ENCODE measurements at regions not wholly inside any gene's neighbourhood (a gene's known extent, or its start where the extent isn't known, plus 50 kb on each side); places are given as distances from the start of the nearest gene placed in this dataset.

DNA sequence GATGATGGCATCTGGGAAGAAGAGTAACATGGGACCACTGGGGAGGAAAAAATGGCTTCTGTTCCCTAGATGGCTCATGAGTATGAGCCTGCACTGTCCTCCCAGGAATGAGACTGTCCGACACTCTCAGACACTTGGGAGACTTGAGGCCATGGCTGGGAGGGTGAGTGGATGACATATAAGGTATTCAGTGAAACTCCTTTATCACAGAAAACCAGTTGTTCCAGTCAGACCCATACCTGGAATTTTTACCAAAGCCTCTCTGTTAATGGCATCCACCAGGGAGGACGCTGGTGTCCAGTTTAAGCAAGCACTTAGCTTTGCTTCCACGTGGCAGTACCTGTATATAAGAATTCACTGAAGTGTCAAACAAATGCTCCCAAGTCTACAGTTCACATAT, 116.7 kb upstream of the C10orf90 start:
- DNase-seq: no peak

DNA sequence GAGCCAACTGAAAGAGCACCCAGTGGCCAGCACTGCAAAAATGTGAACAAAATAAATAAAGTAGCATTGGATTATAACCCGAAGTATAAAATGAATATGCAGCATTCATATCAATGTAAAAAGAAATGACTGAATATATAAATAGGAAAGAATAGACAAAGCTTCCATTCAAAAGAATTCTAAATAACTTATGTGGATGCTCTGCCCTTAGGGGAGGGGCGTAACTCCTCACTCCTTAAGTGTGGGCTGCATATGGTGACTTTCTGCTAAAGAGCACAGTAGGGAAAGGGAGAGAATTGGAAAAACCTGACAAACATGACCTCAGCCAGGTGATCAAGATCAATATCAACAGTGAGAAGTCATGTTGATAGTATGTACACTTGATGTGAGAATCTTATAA, 109.9 kb upstream of the DOCK1 start:
- DNase-seq: no peak

DNA sequence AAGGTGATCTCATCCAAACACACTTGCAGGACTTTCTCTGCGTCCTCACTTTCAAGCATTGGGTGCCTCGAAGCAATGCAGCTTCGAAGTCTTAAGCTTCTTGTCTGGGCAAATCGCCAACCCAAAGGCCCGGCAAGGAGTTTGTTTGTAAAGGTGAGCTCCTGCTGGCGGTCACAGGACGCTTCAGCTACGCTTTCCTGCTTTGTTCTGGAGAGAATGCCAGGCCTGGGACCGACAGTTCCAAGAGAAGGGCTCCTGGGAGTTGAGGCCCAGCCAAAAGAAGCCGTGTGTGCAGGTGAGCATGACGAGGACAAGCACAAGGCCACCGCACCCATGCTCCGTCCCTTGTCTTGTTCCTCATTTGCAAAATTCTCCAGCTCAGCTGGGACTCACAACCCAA, 106.6 kb upstream of the DOCK1 start:
- no peak for DNase-seq

DNA sequence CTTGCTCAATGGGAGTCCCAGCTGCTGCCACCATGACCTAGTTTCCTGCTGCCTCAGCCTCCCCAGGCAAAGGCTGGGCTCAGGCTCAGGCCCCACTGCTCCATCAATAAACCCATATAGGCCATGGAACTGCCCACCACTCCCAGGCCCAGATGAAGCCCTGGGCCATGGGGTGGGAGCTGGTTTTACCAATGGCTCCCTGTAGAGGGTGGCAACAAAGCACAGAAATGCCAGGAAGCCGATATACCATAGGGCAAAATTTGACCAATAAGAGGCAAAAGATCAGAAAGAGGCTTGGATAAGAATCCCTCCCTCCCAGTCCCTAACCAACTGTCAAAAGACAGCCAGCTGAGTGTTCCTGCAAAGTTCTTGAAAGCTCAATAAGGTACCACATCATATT, 101.8 kb upstream of the DOCK1 start:
- DNase-seq: no peak

DNA sequence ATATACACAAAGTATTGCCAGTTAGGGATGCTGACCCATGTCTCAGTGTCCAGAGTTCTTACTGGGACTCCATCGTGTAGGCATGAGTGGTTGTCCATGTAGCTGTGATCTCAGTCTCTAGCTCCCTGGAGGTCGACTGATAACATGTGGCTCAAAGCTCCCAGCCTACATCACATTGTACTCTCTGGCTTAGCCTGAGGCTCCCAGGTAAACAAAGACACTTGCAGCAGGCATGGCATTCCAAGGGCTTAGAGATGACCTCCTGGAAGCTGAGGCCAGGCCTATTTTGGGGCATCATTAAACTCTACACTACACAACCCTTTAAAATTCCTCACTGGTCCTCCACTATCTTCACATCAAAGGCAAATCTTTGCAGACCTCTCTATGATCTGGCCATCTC, 100.8 kb upstream of the DOCK1 start:
- DNase-seq: no peak

DNA sequence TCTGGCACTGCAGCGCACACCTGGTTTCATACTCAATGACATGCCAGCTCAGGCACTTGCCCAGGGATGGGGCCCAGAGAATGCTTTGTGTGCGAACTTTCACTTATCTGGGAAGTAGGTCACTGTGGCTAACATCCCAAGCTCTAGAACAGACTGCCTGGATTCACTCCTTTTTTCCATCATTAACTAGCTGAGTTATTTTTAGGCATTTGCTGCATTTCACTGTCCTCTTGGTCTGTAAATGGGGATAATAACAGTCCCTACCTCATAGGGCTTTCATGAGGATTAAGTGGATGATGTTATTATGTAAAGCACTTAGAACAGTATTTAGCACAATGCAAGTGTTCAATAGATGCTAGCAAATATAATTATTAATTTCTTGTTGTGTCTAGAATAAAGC, 98.7 kb upstream of the DOCK1 start:
- DNase-seq: peak; percentile 42

DNA sequence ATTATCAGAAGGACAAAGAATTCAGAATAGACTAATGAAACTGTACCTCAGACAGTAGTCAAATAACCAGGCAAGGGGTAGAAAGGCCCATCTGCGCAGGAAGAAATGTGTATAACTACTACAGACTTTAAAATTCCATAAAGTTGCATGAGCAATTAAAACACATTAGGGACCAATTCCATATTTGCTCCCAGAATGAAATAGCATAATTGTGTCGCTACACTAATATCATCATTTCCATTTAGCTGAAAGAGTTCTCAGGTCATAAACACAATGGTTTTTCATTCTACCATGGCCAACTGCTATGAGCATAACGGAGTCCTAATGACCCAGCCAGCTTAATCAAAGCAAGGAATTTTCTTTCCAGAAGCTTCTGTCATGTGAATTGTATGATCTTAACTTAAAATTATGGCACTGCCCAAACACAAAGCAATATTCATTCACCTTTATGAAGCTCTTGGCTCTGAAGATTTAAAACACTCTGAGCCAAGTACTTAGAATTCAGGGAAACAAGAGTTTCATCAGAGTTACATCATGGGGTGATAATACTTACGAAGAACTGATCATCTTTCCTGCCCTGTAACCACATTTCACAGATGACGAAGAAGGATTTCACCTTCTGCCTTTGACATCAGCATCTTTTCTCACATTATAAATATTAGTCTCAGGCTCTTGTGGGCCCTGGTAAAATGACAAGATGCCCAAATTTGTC, 98.1 kb upstream of the DOCK1 start:
- no peak for DNase-seq

DNA sequence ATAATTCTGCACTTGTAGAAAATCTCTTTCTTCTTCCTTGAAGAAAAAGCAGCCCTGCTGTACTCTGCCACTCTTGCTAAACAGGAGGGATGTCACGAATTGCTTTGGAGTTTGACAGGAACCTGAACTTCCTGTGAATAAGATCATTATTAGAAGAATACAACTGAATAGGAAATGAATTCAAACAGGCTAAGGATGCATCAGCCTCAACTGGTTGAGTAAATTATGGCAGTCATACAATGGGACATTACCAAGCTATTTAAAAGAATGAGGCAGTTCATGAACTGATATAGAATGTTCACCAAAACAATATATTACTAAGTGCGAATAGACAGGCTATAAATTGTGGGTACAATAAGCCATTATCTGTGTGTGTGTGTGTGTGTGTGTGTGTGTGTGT, 97.1 kb upstream of the DOCK1 start:
- DNase-seq: no peak

DNA sequence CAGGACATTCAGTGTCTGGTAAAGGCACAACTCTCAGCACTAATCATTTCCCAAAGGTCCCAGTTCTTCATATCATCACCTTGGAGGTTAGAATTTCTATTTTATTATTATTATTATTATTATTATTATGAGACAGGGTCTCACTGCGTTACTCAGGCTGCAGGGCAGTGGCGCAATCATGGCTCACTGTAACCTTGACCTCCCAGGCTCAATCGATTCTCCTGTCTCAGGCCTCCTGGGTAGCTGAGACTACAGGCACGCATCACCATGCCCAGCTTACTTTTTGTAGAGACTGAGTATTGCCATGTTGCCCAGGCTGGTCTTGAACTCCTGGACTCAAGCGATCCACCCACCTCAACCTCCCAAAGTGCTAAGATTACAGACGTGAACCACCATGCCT, 91.8 kb upstream of the DOCK1 start:
- DNase-seq: no peak

DNA sequence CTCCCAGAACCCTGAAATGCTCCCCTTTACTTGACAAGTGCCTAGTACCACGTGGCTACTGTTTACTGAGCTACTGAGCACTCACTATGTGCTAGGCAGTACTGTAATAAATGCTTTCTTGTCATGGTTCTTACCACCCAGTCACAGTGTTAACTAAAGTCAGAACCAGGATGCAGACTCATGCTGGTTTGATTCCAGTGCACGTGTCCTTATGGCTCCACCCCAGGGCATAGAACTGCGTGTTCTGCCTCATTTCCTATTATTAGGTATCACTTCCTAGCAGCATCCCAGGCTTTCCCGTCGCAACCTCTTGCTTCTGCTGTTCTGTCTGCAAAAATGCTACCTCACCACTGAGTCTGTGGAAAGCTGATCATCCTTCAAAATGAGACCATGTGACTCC, 71.7 kb upstream of the DOCK1 start:
- DNase-seq: no peak

DNA sequence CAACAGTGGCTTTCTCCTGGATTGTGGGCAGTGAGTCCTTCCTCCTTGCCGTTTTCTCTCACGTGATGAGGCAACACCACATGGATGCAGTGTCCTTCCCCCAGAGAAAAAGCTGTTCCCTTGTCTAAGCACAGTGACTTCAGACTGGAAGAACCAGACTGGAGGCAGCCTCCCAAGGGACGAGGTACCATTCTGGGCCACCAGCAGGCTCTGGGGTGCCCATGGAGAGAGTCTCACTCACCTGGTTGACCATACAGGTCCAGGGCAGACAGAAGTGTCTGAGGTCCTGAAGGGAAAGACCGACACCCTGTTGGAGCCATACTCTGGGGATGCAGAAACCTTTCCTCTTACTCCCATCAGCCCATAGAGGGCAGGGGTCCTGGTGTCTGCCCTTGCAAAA, 69.2 kb upstream of the DOCK1 start:
- no peak for DNase-seq

DNA sequence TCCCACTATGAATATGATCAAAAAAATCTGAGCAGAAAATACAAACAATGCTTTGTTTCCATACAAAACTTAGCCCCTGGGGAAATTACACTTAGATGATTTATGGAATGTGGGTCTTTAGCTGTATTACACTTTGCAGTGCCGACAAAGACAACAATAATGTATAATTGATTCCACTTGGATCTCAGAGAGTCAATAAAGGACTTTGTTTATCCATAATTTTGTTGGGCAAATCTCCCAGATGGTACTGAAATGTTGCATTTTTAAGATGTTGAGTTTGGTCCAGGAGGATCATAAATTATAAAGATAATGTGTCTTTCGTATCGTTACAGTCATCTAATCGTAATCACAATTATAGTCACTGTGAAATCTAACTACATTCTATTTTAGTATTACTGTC, 66.9 kb upstream of the DOCK1 start:
- DNase-seq: peak; percentile 71

DNA sequence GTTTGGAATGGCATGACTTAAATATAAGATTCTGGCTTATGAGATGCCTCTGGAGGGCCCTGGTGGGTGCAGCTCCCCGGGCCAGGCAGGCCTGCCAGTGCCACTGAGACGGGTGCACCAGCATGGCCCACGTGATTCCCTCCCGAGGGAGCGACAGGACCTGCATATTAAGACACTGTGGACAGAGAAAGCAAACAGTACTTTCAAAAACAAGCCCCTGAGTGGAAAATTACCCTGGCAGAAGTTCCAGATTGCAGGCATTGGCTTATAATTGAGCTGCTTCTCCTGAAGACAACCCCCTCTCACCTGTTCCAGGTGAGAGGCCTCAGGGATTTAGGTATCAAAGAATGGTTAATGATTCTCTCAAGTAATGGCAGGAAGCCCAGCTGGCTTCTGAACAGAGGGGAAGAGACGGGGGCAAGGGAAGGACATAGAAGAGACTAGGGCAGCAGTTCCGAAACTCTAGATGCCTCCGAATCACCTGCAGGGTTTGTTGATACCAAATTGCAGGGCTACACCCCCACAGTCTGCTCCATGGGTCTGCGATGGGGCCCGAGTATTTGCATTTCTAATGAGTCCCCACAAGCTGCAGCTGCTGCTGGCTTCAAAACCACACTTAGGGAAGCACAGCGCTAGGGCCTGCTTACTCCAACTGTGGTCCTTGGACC, 66.0 kb upstream of the DOCK1 start:
- DNase-seq: peak; percentile 96

DNA sequence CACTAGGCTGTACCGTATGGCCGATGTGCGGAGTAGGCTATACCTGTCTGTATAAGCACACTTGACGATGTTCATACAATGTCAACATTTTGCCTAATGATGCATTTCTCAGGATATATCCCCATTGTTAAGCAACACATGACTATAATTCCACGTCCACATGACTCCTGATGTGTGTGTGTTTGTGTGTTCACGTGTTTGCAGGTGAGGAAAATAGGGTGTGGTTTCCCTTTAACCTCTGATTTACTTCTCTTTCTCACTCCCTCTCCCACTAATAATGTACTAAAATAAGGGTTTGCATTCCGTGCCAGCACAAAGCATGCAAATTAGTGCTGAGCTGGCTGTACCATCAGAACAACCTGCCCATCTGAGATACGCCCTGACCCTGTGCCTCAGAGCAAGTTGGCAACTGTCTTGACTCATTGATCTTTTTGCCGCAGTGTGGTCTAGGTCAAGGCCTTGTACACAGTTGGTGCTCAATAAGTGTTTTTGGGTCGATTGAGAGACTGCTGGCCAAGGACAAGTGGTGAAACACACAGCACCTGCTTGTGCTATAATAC, 64.6 kb upstream of the DOCK1 start:
- DNase-seq: no peak

DNA sequence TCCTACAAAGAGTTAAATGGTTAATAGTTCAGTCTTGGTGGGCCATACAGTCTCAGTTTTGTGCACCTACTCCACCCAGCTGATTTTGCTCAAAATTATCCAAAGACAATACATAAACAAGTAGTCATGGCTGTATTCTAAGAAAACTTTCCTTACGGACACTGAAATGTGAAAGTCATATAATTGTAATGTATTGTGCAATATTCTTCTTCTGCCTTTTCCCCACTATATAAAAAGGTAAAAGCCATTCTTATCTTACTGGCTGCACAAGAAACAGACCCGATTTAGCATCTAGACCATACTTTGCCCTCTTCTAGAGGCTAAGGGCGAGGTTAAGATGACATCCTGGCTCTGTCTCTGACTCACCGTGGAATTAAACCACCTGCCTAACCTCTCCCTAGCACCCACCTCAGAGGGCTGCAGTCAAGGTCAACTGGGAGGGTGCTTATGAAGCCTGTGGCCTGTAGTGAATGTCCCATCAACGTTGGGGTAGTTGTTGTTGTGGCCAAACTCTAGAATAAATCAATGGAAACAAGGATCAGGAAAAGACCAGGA, 63.8 kb upstream of the DOCK1 start:
- no peak for DNase-seq

DNA sequence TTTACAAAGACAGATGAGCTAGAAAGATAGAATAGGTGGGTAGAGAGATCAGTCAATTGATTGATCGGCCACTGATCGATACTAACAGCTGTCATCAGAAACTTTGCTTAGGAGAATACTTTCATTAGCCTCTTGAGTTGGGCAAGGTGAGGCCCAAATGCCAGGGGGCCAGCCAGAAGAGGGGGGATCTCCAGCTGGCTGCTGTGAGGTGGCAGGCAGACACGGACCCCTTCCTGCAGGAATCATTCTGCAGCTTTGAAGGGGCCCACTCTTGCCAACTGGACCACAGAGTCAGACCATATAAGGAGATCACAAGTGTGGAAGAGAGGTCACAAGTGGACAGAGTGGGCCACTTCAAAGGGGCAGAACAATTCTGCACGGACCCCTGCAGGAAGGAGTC, 62.9 kb upstream of the DOCK1 start:
- no peak for DNase-seq

DNA sequence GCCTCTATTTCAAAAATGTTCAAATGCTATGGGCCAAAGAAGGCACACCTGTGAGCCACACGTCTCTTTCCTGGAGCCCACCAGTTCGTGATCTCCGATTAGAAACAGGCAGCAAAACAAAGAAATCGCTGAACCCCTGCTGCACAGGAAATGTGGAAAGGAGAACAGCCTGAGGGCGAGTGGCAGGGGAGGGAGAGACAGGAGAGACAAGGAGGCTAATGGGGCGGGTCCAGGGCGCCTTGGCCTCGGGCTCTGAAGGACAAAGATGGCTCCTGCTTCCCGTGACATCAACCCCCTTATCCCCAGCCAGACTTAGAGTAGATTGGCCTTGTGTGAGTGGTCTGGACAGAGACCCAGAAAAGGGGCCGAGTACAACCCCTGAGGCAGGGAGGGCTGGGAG, 62.4 kb upstream of the DOCK1 start:
- no peak for DNase-seq

DNA sequence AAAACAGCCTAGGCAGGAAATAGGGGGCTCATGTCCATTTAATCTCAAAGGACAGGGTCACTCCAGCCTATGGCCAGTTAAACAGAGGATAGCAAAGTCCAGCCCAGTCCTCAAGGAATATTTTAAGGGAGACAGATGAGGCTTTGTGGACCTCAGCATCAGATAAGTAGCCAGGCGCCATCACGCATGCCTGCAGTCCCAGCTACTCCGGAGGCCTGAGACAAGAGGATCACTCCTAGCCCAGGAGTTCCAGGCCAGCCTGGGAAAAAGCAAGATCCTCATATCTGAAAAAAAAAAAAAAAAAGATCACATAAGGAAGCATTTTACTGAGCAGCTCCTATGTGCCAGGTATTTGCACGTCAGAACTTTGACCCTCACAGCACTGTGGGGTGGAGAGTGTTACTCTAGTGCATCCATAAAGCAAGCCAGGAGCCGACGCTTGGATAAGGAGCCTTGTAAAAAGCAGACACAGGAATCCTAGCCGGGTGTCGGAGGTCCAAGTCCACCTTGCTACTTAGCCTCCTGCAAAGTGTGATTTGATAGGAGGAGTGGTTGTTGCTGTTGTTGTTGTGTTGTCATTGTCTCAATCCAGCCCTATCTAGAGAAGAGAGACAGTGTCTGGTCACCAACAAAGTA, 61.8 kb upstream of the DOCK1 start:
- DNase-seq: no peak

DNA sequence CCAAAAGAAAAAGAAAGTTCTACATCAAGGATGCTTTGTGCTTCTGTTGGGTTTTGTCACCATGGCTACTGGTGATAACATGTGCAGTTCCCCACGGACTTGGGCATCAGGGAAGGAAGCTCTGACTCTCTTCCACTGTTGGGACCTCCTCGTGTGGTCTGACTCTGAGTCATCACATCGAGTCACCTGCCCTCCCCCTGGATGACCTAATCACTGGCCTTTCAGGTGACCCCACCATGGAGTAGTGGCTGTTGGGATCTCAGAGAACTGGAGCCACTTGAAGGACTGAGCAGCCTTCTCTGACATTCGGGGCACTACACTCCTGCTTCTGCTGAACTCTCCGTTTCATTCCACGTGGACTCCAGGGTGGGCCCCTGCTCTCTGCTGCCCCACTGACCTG, 60.8 kb upstream of the DOCK1 start:
- no peak for DNase-seq

DNA sequence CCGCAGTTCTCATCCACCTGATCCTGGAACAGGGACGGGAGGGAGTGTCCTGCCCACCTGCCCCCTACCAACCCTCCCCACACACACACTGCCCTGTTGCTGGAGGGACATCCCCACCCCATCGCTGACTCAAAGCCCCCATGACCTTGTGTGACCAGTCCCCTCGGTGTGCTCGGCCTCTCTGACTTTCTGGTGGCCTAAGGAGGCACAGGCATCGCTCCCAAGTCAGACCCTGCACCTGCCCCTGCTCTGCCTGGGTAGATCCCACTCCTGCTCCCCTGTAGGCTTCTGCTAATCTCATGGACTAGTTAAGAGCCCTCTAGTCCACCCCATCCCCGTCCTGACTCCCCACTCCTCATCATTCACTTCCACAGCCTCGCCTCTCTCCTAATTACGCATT, 58.8 kb upstream of the DOCK1 start:
- DNase-seq: no peak

DNA sequence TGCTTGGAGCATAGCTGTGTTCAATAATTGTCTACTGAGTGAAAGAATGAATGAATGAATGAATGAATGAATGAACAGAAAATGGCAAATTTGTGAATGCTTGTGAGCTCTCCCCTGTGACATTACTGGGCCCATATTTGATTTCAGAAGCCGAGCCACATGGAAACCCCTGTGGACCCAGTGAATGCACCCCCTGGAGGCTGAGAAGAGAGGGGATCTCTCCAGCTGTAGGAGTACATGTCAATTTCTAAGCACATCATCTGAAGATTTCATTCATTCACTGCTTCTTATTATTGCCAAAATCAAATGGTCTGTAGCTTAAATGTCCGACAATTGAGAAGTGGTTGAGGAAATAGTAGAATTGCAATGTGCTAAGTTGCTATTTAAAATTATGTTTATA, 58.3 kb upstream of the DOCK1 start:
- no peak for DNase-seq

DNA sequence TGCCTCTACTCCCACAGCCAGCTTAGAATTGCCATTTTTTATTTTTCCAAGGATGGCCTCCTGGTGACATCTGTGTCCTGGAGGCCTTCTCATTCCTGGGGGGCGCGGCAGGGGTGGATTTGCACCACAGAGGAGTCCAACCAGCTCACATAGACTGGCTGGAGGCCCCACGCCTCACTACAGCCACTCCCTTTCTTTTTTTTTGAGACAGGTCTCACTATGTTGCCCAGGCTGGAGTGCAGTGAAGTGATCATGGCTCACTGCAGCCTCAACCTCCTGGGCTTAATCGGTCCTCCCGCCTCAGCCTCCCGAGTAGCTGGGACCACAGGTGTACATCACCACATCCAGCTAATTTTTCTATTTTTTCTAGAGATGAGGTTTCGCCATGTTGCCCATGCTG, 57.6 kb upstream of the DOCK1 start:
- no peak for DNase-seq

DNA sequence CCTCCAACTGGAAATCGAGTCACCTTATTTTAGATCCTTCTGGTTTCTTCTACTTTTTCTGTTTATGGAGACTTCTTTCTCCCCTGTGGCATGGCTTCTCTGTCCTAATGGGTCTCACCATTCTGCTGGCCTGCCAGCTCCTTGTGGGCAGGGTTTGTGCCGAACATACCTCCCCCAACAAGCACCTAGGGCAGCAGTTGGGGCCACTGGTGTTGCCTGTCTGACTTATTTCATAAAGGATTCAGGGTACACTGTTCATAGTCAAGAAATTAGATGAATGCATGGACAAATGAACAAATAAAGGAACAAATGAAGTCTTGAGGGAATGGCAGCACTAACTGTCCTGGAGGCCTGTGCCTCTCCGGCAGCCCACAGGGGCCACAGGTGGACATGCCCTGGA, 55.6 kb upstream of the DOCK1 start:
- DNase-seq: no peak
